GM18867 (cell line): ENCODE measurements at regions not wholly inside any gene's neighbourhood (a gene's known extent, or its start where the extent isn't known, plus 50 kb on each side); places are given as distances from the start of the nearest gene placed in this dataset.
"Not testable (repeated sequence)": the region's sequence is repeated elsewhere in the genome, so short reads cannot be mapped to it uniquely, and the experiment has no call there.

Source experiments
- ATAC-seq: cut with Tn5 transposase; IDR thresholded peaks from one replicate; pipeline ENCODE4 v1.9.1; 2021; ENCODE audit warnings: mild to moderate bottlenecking, moderate library complexity; ENCODE audit not compliant: unreplicated experiment

DNA sequence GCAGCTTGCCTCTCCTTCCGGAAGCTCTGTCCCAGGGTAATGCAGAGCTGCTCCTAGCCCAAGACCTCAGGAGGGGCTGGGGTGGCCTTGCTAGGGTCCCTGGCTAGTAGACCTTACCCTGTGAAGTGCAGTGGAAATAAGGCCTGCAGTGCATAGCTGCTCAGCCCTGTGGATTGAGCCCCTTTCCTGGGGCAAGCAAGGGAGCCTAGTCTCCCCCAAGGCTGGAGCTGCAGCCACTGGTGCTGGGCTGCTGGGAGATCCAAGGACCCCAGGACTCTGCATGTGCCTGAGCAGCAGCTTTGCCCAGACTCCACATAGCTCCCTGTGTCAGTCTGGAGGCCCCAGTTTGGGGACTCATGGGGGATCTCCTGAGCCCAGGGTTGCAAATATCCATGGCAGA is 57.9 kb downstream of the FANCF start:
- ATAC-seq, result no peak

DNA sequence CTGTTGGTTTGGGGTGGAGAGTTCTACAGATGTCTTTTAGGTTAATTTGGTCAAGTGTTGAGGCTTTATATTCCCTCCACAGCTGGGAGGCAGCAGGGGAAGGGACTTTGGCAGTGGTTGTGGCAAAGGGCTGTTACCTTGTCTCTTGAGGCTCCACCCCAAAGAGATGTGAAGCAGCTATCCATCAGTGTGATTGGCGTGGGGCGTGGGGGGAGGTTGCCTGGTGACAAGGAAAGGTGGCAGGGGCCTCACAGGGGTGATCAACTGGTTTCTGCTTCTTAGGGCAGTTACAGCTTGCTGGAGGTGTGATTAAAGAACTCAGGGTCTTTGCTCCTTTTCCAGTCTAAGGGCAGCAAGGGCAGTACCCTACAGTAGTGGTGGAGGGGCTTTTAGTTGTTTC is 59.3 kb downstream of the FANCF start:
- no peak for ATAC-seq

GRCh38 chr11:22561283-22561682 is 64.3 kb downstream of the FANCF start:
- no peak for ATAC-seq

DNA sequence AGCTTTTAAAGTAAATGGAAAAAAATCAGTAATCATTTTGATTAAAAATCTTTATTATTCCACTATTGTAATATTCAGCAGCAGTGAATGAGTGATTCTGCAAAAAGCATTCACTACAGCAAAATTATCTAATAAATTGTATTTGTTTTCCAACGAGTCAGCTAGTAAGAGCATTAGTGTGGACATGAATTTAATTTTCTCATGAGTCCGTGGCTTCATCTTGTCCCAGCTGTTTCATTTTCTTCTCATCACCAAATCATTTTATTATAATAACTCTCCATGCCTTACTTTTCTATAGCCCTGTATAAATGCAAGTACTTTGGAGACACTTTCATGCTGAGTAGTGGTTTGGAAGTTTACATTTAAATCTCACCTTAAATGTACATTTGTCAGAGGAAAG is 66.2 kb downstream of the FANCF start:
- ATAC-seq, result no peak

- ATAC-seq, result no peak
These were observed 67.0 kb downstream of the FANCF start for GRCh38 chr11:22558664-22559063.

DNA sequence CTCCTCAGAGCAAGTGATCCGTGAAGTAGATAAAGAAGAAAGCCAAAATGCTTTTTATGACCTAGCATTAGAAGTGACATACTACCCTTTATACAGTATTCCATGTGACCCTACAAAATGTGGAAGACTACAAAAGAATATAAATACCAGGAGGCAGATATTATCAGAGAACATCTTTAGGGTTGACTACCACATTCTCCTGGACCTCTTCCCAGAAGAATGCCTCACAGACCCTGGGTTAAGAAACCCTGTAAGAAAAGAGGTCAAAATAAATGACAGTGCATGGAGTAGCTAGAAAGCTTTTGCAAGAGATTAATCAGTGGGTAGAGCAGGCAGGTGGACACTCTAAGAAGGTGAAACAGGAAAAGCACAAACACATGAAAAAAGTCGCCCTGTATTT is 69.2 kb downstream of the FANCF start:
- ATAC-seq, result no peak

DNA sequence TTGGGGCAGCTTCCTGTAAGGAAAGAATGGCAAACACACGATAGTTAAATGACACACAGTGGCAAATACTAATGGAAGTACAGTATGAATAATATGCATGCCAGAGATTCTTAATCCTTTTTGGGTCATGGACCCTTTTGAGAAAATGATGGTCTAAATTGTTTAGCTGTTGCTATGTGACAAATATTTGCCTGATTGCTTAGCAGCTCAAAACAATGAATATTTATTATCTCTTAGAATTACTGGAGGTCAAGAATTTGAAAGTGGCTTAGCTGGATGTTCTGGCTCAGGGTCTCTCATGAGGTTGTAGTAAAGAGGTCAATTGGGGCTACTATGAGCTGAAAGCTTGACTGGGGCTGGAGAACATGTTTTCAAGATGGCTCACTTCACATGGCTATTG is 69.7 kb downstream of the FANCF start:
- no peak for ATAC-seq

DNA sequence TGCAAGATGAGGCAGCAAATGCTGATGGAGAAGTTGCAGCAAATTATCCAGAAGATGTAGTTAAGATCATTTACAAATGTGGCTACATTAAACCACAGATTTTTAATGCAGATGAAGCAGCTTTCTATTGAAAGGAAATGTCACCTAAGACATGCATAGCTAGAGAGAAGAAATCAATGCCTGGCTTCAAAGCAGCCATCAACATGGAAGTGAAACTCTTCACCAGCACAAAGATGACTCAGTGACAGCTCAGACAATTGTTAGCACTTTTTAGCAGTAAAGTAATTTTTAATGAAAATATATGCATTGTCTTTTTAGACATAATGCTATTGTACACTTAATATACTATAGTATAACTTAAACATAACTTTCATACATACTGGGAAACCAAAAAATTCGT is 71.4 kb downstream of the FANCF start:
- ATAC-seq, result peak; percentile 97

DNA sequence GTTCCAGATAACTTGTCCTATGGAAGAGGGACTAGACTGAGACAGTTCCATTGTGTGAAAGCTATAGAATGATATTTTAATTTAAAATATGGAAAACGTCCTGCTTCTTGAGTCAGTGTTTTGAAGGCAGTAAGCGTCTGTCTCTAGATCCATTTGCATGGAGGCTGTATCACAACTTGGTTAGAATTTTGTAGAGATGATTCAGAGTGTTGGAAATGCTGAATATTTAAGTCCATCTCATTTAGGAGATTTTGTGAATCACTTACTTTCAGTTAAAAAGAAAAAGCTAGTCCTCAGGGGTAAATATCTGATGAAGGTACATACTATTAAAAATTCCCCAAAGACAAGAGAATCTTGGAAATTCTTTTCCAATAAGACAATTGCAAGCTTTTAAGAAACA is 72.7 kb downstream of the FANCF start:
- ATAC-seq, result no peak

DNA sequence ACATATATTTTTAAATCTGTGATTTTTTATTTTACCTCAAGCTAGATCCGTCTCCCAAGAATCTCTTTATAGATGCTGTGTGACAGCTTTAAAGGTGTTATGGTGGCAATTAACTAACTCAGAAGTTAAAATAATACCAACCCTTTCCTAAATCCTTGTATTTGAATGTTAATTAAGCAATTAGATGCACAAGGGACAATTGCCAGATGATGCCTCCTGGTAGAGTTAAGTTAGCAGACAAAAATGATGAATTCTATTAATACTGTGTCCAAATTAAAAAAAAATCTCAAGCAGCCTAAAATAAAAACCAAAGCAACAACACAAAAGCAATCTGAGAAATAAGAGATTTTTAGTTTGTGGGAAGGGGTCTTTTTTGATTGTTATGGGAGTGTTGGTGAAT is 78.9 kb downstream of the FANCF start:
- no peak for ATAC-seq

GRCh38 chr11:22543261-22543660 is 82.4 kb downstream of the FANCF start:
- ATAC-seq, result no peak

DNA sequence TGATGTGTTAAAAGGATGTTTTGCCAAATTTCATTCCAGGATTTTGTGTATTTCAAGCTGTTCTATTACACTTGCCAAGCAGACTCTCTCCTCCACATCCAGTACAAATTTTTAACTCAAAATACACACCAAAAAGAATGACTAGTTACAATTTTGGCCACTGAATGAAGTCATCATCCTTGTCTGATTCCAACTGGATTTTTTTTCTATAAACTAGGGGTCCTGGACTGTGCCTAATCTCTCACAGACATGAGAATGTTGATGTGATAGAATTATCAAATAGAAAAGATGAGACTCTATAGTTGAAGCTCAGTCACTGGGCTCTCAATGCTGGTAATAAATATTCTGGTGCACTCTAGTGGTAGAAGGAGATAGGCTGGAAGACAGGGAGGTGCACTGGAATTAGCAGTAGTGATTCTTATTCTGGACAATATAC is 85.8 kb downstream of the FANCF start:
- peak; percentile 51 for ATAC-seq

- no peak for ATAC-seq
These were observed 89.6 kb downstream of the FANCF start for GRCh38 chr11:22536071-22536470.

DNA sequence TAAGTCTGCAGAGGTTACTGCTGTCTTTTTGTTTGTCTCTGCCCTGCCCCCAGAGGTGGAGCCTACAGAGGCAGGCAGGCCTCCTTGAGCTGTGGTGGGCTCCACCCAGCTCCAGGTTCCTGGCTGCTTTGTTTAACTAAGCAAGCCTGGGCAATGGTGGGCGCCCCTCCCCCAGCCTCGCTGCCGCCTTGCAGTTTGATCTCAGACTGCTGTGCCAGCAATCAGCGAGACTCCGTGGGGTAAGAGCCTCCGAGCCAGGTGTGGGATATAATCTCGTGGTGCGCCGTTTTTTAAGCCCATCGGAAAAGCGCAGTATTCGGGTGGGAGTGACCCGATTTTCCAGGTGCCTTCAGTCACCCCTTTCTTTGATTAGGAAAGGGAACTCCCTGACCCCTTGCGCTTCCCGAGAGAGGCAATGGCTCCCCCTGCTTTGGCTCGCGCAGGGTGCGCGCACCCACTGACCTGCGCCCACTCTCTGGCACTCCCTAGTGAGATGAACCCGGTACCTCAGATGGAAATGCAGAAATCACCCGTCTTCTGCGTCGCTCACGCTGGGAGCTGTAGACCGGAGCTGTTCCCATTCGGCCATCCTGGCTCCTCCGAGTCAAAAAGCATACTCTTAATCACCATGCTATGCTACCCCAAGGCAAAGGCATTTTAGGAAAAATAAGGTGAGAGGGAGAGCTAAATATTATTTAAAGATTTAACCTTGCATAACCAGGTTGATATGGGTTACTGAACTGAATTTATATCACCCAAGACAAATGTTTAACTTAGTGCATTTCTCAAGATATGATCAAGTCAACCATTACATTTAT is 96.8 kb downstream of the FANCF start:
- ATAC-seq, result not testable (repeated sequence)

DNA sequence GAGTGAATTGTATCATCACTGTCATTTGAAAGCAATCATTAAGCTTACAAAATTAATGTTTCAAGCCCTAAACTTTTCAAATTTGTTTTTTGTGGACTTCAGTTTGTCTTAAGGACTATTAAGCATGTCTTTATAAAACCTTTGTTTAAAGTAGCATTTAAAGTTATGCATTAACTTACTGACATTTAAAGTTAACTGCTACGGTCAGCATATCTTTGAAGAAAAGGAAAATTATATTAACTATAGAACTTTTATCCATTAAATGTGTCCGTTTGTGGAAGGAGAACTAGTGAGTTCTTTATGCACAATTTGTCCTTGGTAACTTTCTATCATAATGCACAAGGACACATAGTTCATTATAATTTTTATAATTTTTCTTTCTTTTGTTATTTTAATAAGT is 103.4 kb downstream of the FANCF start:
- no peak for ATAC-seq

DNA sequence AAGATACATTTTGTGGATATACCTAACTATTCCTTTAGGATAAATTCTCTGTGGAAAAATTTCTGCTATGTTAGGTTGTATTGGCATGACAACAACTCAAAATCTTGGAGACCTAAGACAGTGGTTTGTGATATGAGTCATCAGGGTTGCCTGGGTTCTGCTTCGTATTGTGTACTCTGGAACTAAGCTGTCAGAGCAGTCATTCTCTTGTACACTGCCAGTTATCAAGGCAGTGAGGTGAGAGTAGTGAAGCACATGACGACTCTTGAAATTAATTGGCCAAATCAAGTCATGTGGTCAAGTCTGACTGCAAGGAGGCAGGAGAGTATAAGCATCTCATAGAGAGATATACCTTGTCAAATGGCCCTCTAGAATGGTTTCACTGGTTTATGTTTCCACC is 104.4 kb downstream of the FANCF start:
- ATAC-seq, result no peak

GRCh38 chr11:22520521-22520920 is 105.1 kb downstream of the FANCF start:
- no peak for ATAC-seq

GRCh38 chr11:22518344-22518743 is 107.3 kb downstream of the FANCF start:
- ATAC-seq, result not testable (repeated sequence)

- no peak for ATAC-seq
These were observed 109.5 kb downstream of the FANCF start for GRCh38 chr11:22516111-22516510.

DNA sequence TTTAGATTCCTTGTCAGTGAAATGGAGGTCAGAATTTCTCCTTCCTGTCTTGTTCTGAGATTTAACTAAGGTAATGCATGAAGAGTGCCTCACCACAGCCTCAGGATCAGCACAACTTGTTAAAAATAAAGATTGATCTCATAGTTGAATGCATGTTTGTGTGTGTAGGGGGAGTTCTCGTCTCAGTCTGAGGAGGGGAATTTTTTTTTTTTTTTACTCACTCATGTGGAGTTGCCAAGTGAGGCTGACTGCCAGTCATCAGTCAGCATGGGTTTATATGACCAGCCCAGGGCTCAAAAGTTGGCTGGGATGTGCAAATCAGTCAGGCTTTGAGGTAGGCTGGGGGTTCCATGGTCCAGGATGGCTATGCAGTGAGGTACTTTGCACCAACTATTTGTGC is 113.2 kb downstream of the FANCF start:
- no peak for ATAC-seq

GRCh38 chr11:22510741-22511140 is 114.9 kb downstream of the FANCF start:
- ATAC-seq, result no peak

DNA sequence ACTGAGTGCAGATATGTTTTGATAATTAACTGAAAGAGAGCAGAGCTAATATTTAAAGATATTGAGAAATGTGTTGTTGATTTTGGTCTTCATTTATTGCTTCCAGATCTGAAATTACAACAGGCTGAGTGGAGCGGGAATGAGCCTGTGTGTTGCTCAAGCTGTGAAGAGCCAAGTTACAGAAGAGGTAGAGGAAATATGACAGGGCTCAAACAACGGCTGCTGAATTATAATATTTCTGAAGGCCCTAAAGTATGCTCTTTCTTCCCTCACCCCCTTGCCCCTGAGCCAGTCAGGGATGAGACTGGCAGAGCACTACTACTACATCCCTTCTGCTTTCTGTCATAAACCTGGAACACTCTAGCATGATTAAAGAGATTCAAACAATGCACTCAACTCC is 115.6 kb downstream of the FANCF start:
- ATAC-seq, result no peak

DNA sequence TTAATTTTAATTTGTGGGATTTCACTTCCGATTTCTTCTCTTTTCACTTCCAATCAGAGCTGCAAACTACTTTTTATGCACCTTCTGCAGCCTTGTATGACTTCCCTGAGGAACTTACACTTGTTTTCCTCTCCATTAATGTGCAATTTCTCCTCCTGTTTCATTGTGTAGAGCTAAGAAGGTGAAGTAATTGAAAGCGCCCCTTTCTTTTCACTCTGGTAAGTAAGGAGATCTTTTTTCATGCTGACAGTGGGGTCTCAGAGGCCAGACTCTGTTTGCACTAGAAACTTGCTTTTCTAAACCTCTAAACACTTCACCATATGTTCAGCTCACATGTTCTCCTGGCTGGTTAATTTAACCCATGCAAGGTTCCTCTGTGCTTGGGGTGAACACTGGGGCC is 117.0 kb downstream of the FANCF start:
- no peak for ATAC-seq
